NCI-H82 (cell line): ENCODE measurements at regions not wholly inside any gene's neighbourhood (a gene's known extent, or its start where the extent isn't known, plus 50 kb on each side); places are given as distances from the start of the nearest gene placed in this dataset.

Source experiments
- DNase-seq: peaks from one replicate; lab custom pipeline; 2025; lab: John Stamatoyannopoulos, UW

- DNase-seq, result no peak
These were observed 274.8 kb upstream of the CNTN4 start for GRCh38 chr3:1823867-1824266.

- DNase-seq, result no peak
These were observed 274.3 kb upstream of the CNTN4 start for GRCh38 chr3:1824359-1824758.

DNA sequence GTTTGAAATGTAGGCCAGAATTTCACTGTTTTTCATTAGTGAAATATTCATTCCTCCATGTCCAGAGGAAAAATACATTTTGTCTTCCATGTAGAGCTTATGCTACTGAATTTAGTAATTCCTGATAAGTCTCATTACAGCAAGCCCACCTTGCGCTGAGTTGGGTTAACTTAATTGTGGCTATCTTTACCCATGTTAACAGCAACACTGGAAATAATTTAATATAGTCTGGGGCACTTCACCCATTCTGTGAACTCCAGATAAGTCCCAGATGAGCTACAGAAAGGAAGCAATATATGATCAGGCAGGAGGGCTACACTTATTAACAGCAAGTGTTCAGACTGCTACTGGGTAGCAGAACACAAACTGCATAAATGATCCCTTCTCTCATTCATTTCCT, 270.1 kb upstream of the CNTN4 start:
- DNase-seq, result no peak

- peak; percentile 14 for DNase-seq
These were observed 267.8 kb upstream of the CNTN4 start for GRCh38 chr3:1830851-1831250.

DNA sequence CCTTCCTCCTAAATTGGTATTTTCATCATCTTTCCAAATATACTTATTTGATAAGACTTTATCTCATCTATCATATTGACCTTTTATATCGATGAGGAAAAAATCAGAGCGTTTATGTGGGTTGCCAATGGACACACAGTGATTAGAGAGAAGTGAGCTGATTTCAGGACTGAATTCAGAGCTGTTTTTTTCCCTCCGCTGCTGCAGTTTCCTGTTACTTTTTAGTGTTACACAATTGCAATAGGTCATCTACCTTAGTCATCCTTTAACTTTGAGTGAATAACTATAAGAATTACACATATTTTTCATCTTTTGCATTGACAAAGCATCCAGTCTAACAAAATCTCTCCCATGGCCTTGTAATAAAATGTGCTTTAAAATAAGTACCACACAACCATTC, 266.3 kb upstream of the CNTN4 start:
- DNase-seq, result no peak

DNA sequence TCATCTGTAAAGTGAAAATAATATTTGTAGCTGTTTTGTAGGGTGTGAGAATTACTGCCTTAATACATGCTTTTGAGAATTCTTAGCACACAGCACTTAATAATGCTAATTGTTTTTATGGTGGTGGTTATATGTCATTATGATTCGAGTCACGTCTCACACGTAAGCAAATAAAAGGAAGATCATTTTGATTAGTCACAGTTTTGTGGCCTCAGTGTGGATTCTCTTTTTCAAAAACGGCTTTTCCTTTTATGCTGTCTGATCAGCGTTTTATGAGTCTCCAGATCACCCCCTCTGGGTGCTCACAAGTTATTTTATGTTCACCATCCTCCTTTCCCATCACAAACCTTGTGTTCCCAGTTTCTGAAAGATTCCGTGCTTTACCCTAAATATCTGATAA, 255.6 kb upstream of the CNTN4 start:
- no peak for DNase-seq

DNA sequence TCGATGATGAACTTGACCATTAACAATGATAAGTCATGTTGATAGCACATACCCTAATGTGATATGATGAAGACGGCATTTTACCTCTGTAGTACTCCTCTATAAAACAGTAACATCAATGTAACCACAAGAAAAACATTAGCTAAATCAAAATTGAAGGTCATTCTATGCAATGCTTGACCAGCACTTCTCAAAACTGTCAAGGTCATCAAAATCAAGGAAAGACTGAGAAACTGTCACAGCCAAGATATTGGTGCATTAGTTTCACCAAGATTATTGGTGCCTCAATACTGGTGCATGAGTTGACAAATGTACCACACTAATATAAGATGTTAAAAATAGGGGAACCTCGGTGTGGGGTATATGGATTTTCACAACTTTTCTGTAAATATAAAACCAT, 251.1 kb upstream of the CNTN4 start:
- DNase-seq, result no peak

DNA sequence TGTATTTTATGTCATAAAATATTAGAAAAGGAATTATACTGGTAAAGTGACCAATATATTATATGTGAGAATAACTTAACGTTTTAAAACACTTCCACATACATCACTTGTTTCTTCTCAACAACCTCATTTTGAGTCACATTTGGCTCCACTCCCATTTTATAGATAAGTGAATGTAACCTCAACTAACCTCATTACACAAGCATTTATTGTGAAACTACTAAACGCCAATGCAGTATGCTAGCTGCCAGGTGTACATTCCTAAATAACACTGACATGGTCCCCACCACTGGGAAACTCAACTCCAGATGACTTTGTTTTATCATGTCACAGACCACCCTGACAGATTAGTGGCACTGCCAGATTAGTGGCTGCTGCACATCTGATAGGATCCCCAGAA, 249.7 kb upstream of the CNTN4 start:
- peak; percentile 3 for DNase-seq

- DNase-seq, result no peak
These were observed 245.7 kb upstream of the CNTN4 start for GRCh38 chr3:1852950-1853349.

GRCh38 chr3:1855841-1856240, 242.8 kb upstream of the CNTN4 start:
- no peak for DNase-seq

DNA sequence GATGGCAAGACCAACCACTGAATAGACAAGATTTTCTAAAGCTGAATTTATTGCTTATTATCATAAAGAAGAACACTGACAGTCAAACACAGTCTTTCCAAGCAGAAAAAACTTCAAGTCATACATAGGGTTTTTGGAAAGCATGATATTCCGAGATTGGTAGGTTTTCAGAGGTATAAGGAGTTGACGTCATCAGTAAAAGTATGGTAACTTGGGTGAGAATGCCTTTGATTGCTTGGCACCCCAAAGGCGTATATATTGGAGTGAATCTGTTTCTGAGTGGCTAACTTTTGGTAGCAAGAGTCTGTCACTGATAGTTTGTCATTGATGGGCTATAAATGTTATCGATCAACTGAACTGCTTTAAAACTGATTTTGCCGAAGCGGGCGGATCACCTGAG, 227.9 kb upstream of the CNTN4 start:
- DNase-seq, result no peak

- DNase-seq, result no peak
These were observed 215.1 kb upstream of the CNTN4 start for GRCh38 chr3:1883534-1883933.

DNA sequence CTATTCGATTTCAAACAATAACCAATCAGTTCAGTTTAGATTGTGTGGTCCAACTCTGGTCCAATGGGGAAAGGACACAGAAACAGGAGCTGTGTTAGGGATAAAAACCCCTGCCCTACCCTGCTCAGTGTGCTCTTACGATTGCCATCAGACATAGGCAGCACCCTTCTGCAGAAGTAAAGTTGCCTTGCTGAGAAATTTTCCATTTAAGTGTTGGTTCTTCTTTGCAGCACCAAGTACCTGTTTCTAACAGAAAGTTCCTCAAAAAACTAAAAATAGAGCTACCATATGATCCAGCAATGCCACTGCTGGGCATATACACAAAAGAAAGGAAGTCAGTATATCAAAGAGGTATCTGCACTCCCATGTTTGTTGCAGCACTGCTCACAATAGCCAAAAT, 206.2 kb upstream of the CNTN4 start:
- DNase-seq, result no peak

- DNase-seq, result no peak
These were observed 196.2 kb upstream of the CNTN4 start for GRCh38 chr3:1902416-1902815.

DNA sequence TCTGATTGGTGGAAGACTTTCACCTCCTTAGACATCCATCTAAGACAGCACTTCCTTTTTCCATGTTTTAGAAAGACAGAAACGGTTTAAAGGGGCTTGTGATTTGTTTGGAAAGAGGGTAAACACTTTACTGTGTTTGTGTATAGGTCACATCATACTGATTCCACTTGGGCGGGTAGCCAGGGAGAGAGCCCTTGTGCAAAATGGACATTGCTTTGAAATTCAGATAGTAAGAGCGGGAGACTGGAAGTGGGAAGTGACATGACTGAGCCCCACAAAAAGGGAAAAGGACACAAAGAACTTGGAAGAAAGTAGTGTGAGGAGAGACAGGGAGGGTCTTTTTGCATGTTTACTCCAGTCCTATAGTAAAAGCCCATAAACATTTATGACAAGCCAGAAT, 195.6 kb upstream of the CNTN4 start:
- DNase-seq, result no peak

GRCh38 chr3:1907911-1908310, 190.8 kb upstream of the CNTN4 start:
- no peak for DNase-seq

- DNase-seq, result no peak
These were observed 189.8 kb upstream of the CNTN4 start for GRCh38 chr3:1908651-1909445.

DNA sequence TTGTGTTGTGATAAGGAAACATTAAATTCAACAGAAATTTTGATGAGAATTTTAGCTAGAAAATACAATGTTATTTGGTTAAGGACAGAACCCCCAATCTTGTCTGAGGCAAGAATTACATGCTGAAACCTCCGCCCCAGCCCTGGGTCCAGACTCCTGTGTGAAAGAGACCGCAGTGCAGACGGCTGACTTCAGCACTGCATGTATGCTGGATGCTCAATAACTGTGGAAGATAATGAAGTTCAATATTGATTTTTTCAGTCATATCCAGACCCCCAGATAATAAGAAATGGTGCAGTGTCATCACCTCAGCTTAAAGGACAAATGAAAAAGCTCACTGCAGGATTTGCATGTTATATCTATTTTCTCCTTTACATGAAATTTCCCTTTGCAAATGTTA, 188.3 kb upstream of the CNTN4 start:
- DNase-seq, result no peak

GRCh38 chr3:1929788-1930414, 168.8 kb upstream of the CNTN4 start:
- no peak for DNase-seq

DNA sequence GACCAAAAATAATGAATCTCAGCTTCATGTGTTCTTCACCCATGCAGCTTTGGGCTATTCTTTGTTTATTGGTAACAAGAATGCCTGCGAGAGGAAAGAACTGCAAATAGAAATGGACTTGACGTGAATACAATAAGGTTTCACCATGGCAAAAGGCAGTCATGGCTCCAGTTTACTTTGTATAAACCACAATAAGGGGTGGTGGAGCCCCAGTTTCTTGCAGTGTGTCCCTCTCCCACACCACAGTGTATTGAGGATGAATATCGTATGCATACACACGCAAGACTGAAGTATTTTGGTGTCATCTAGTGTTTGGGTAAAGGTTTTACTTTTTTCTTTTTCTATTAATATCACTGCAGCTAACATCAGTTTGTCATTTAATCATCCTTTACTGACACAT, 159.7 kb upstream of the CNTN4 start:
- no peak for DNase-seq

GRCh38 chr3:1942781-1943180, 155.9 kb upstream of the CNTN4 start:
- no peak for DNase-seq

DNA sequence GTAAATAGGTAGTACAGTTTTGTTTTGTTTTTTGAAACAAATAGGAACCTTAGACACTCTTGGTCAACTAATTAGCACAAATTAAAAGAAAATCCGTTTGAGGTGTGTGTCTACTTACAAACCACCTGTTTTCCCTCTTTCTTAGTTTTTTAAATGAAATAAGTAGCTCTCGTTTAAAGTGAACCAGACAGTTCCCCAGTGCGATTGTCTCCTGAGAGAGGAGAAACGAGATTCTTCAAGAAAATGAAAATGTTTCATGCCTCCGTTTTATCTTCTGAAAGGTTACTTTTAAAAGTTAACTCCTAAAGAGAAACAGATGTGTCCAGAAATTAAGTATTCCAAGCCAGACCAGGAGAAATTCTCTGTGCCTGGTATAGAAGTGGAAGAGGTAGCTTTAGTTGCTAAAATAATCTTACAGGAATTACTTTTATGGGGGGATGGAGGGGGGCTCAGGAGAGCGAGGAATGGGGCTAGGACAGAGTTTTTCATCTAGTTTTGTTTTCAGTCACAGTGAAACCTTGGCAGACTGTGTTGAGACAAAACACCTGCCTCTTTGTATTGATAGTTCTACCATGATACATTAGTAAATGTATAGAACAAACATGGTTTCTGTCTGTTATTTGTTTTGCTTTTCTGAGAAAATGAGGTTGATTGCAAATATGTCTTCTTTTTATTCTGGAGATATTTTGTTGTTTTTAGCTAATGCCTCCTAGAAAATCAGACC, 155.1 kb upstream of the CNTN4 start:
- no peak for DNase-seq

- DNase-seq, result no peak
These were observed 153.0 kb upstream of the CNTN4 start for GRCh38 chr3:1945698-1946097.
